Body of pancreas (tissue), 4 donors: ENCODE measurements at regions not wholly inside any gene's neighbourhood (a gene's known extent, or its start where the extent isn't known, plus 50 kb on each side); places are given as distances from the start of the nearest gene placed in this dataset.

ENCODE experiments used
- ATAC-seq: fragments of 150-250 bp; one replicate; pipeline ENCODE4 v1.9.1; 2016
- DNase-seq, 4 donors: peaks; one replicate each; pipeline ENCODE4 v3.0.0-alpha.2; 2019
- H3K27ac ChIP-seq, 4 donors: fragments of 200-600 bp; sonication (generic); 1 replicate in 3 of 4; 2 replicates in 1 of 4; pipeline versions ENCODE4 v1.5.1 to v1.6.1; 2016 to 2019; ENCODE audit warnings: mild to moderate bottlenecking in 1 of 4, mixed read lengths in 1 of 4, moderate library complexity in 1 of 4
- H3K27me3 ChIP-seq, 2 donors: fragments of 200-600 bp; sonication (generic); one replicate each; pipeline ENCODE4 v1.6.0; 2016; ENCODE audit warnings: mild to moderate bottlenecking in 1 of 2
- H3K36me3 ChIP-seq, 2 donors: fragments of 200-600 bp; sonication (generic); replicated peaks in 1 of 2; 2 replicates each; pipeline ENCODE4 v1.5.1; 2016; ENCODE audit warnings: low read depth in 2 of 2; ENCODE audit not compliant: insufficient read depth in 1 of 2
- H3K4me1 ChIP-seq: fragments of 200-600 bp; sonication (generic); one replicate; pipeline ENCODE4 v1.6.0; 2016
- H3K4me3 ChIP-seq, 2 donors: fragments of 200-600 bp; sonication (generic); 1 replicate in 1 of 2; 2 replicates in 1 of 2; pipeline ENCODE4 v1.5.1; 2016 to 2019
- H3K9me3 ChIP-seq, 3 donors: fragments of 200-600 bp; sonication (generic); 1 replicate in 2 of 3; 2 replicates in 1 of 3; pipeline ENCODE4 v1.5.1; 2016
- POLR2A ChIP-seq, 3 donors: fragments of 450-650 bp; IDR thresholded peaks; one replicate each; pipeline ENCODE4 v1.6.1; 2016; ENCODE audit warnings: antibody characterized with exemption in 3 of 3, mild to moderate bottlenecking in 2 of 3
- WGBS, 2 donors: methylation state at CpG; one replicate each; pipeline ENCODE4 v1.1.5; 2017; 5-methylcytosine and 5-hydroxymethylcytosine counted together
- intact Hi-C: fragments of 100-400 bp; cut with DNase I; formaldehyde crosslinking; loops from one replicate; pipeline ENCODE4 v1.15.1; 2023
- TF ChIP-seq, protein P1 (sequence below), 7 experiments: fragments of 450-650 bp in 4 of 7; fragments of 200-600 bp in 3 of 7; sonication (generic) in 3 of 7; IDR thresholded peaks; one replicate each; pipeline ENCODE4 v1.5.1; 2016 to 2019; ENCODE audit warnings: antibody characterized with exemption in 7 of 7

DNA sequence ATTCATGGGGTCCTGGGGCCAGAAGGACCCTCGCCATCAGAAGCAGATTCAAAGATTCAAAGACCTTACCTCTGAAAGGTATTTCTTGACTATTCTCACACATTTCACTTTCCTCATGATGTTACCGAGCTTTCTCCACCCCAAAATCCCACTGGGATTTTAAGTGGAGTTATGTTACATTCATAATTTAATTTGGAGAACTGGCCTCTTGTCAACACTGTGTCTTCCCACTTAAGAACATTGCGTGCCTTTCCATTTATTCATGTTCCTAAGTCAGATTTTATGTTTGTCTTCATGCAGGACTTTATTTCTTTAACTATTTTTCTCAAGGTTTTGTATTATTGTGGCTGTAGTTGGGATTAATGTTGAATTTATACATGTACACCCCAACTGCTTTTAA is 123.5 kb upstream of the BMPER start:
- Histone ChIP-seq H3K9me3 (peaks cover 0 to 9% (median 0%) of the 10 kb centered on the region in 3 donors), H3K36me3 (no peaks in the 10 kb centered on the region), H3K27me3 (no peaks in the 10 kb centered on the region), H3K4me3 (no peak overlapping the region), H3K27ac (no peak overlapping the region), H3K4me1 (no peaks in the 10 kb centered on the region)
- no peak for TF ChIP-seq POLR2A (IDR thresholded peaks at IDR 0.05)
- TF ChIP-seq, protein P1, sequence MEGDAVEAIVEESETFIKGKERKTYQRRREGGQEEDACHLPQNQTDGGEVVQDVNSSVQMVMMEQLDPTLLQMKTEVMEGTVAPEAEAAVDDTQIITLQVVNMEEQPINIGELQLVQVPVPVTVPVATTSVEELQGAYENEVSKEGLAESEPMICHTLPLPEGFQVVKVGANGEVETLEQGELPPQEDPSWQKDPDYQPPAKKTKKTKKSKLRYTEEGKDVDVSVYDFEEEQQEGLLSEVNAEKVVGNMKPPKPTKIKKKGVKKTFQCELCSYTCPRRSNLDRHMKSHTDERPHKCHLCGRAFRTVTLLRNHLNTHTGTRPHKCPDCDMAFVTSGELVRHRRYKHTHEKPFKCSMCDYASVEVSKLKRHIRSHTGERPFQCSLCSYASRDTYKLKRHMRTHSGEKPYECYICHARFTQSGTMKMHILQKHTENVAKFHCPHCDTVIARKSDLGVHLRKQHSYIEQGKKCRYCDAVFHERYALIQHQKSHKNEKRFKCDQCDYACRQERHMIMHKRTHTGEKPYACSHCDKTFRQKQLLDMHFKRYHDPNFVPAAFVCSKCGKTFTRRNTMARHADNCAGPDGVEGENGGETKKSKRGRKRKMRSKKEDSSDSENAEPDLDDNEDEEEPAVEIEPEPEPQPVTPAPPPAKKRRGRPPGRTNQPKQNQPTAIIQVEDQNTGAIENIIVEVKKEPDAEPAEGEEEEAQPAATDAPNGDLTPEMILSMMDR (IDR thresholded peaks at IDR 0.05), result no peak
- DNase-seq (no peak), ATAC-seq (no peak)
- WGBS, 2 donors, result 86% methylated on average over 3 of the region's 3 CpGs
- intact Hi-C loops, result no loop called here

GRCh38 chr7:33784000-33784399 is 121.3 kb upstream of the BMPER start:
- no peak for DNase-seq
- TF ChIP-seq POLR2A (IDR thresholded peaks at IDR 0.05), result no peak
- TF ChIP-seq, protein P1 (IDR thresholded peaks at IDR 0.05), result no peak
- Histone ChIP-seq H3K27me3 (no peaks in the 10 kb centered on the region), H3K36me3 (no peaks in the 10 kb centered on the region), H3K27ac (no peak overlapping the region), H3K9me3 (peaks cover 0 to 9% (median 0%) of the 10 kb centered on the region in 3 donors), H3K4me3 (no peak overlapping the region), H3K4me1 (no peaks in the 10 kb centered on the region)
- ATAC-seq, result no peak
- WGBS, 2 donors, result 84 to 85% methylated on average over 2 of the region's 2 CpGs
- intact Hi-C loops, result no loop called here

GRCh38 chr7:33788531-33788930 is 116.8 kb upstream of the BMPER start:
- intact Hi-C loops, result no loop called here
- no peaks in the 10 kb centered on the region for H3K9me3 ChIP-seq
- H3K4me1 ChIP-seq, result no peaks in the 10 kb centered on the region
- ATAC-seq (no peak), DNase-seq (no peak)
- no peak for TF ChIP-seq POLR2A (IDR thresholded peaks at IDR 0.05)
- TF ChIP-seq, protein P1 (IDR thresholded peaks at IDR 0.05), result no peak
- H3K27ac ChIP-seq, result no peak overlapping the region
- 80 to 83% methylated on average over 6 of the region's 6 CpGs for WGBS, 2 donors
- H3K36me3 ChIP-seq, result no peaks in the 10 kb centered on the region
- H3K4me3 ChIP-seq, result no peak overlapping the region
- no peaks in the 10 kb centered on the region for H3K27me3 ChIP-seq

DNA sequence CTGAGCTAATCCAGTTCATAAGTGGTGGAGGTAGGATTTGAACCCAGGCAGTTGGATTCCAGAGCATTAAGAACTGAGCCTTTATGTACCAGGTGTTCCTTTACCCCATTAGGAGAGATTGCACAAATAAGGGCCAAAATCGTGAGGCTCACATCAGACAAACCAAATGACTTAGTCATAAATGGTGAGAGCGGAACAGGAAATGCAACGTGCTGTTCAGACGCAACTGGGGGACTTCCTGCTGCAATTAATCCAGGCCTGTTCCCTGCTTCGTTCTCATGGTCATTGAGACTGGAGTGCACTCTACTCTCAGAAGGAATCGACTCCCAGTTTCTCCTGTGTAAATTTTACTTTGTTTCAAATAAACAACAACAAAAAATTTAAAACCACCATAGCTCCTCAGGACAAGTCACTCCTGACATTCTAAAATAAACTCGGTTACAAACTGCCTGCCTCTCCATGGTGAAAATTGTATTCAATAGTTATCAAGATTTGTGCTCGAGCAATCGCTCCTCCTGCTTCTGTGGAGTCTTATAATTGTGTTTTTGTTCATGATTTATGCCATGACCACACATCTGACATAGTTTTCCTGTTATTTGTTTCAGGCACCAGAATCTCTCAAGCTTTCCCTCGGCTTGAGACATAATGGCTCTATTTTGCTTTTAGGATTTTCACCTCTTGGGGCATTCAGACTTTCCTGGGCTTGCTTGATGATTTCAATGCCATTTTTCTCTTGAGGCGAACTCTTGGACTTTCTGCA is 115.3 kb upstream of the BMPER start:
- no peak for DNase-seq
- 58 to 63% methylated on average over 11 of the region's 11 CpGs for WGBS, 2 donors
- intact Hi-C loops, result no loop called here

More for the DNA sequence above, 115.3 kb upstream of the BMPER start:
- Histone ChIP-seq H3K27me3 (no peaks in the 10 kb centered on the region), H3K4me1 (no peaks in the 10 kb centered on the region), H3K36me3 (no peaks in the 10 kb centered on the region), H3K9me3 (no peaks in the 10 kb centered on the region), H3K4me3 (no peak overlapping the region), H3K27ac (no peak overlapping the region)
- ATAC-seq, result no peak
- TF ChIP-seq, protein P1 (IDR thresholded peaks at IDR 0.05), result no peak
- TF ChIP-seq POLR2A (IDR thresholded peaks at IDR 0.05), result no peak
